ENCODE measurements at regions not wholly inside any gene's neighbourhood (a gene's known extent, or its start where the extent isn't known, plus 50 kb on each side); places are given as distances from the start of the nearest gene placed in this dataset.
"Not testable (repeated sequence)": the region's sequence is repeated elsewhere in the genome, so short reads cannot be mapped to it uniquely, and the experiment has no call there.

- ChIA-PET POLR2A (no interaction called here), CTCF (no interaction called here)
- no peak overlapping the region for H3K4me3 ChIP-seq (ENCODE audit: low read depth, low read length)
- TF ChIP-seq CTCF (IDR thresholded peaks at IDR 0.05; ENCODE audit: insufficient read depth, low read length, missing control alignments) = no peak
- DNase-seq (ENCODE audit: low read depth, low spot score) = no peak
Observed at GRCh38 chr2:78739282-78739681, 286.2 kb upstream of the REG3G start.

DNA sequence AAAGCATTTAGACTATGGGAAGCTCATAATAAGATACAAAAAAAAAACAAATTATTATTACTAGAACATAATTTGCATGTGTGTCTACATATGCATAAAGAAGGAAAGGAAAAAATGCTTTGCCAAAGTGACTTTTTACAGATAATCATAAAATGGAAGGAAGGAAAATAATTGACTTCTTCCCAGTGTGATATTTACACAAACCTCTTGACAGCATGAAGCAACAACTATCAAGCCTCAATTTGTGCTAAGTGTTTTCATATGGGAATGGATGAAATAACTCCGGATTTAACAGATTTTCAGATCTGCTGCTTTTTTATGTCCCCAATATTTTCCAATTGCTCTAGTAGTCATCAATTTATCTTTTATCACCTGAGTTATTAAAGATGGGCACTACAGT lies 275.9 kb upstream of the REG3G start:
- no peak for DNase-seq (ENCODE audit: low read depth, low spot score)
- no peak for TF ChIP-seq CTCF (IDR thresholded peaks at IDR 0.05; ENCODE audit: insufficient read depth, low read length, missing control alignments)
- CTCF ChIA-PET = no interaction called here
- POLR2A ChIA-PET = no interaction called here
- no peak overlapping the region for H3K4me3 ChIP-seq (ENCODE audit: low read depth, low read length)

DNA sequence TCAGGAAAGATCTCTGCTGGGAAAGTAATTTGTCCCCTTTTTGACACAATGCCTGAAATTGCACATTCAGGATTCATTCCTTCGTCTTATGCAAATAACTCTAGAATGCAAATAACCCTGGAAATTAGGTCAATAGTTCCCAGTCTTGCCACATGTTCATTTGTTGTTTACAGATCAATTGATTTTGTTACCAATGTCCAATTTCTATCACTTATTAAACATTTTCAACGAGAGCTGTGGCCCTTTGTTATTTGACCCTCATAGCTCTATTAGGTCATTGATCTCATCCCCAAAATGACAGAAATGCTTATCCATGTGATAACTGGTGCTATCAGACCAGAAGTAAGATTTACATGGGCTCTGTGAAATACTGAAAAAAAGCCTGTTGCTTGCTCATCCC lies 275.3 kb upstream of the REG3G start:
- ChIA-PET CTCF (no interaction called here), POLR2A (no interaction called here)
- TF ChIP-seq CTCF (IDR thresholded peaks at IDR 0.05; ENCODE audit: insufficient read depth, low read length, missing control alignments) = no peak
- DNase-seq (ENCODE audit: low read depth, low spot score) = no peak
- H3K4me3 ChIP-seq (ENCODE audit: low read depth, low read length) = no peak overlapping the region

DNA sequence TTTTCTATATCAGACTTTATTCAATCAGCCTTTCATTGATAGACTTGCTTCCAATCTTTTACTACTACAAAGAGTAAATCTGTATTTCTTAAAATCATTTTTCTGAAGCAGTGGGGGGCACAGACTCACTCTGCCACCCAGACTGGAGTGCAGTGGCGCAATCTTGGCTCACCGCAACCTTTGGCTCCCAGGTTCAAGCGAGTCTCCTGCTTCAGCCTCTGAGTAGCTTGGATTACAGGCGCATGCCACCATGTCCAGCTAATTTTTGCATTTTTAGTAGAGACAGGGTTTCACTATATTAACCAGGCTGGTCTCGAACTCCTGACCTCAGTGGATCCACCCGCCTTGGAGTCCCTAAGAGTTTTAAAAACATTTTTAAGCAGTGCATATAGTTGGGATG lies 270.6 kb upstream of the REG3G start:
- POLR2A ChIA-PET = no interaction called here
- CTCF ChIA-PET = no interaction called here
- H3K4me3 ChIP-seq (ENCODE audit: low read depth, low read length) = no peak overlapping the region
- TF ChIP-seq CTCF (IDR thresholded peaks at IDR 0.05; ENCODE audit: insufficient read depth, low read length, missing control alignments) = no peak
- no peak for DNase-seq (ENCODE audit: low read depth, low spot score)

GRCh38 chr2:78757191-78757590 lies 268.3 kb upstream of the REG3G start:
- no peak for DNase-seq (ENCODE audit: low read depth, low spot score)
- H3K4me3 ChIP-seq (ENCODE audit: low read depth, low read length) = no peak overlapping the region
- POLR2A ChIA-PET = no interaction called here
- CTCF ChIA-PET = no interaction called here
- no peak for TF ChIP-seq CTCF (IDR thresholded peaks at IDR 0.05; ENCODE audit: insufficient read depth, low read length, missing control alignments)

DNA sequence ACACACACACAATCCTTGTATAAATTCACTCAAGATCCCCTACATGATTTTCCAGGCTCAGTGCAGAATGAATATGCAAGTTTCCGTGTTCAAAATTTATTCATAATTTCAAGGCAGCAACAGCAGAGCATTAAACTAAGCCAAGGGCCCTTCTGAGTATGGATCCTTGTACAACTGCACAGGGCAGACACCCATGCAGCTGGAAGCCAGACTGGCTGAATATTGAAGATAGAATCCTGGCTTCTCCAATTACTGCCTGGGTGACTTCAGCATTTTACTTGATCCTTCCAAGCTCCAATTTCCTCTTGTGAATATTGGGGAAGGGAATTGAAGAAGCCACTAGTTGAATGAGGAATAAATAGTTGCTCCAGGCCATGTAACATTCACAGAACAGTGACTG lies 267.9 kb upstream of the REG3G start:
- DNase-seq (ENCODE audit: low read depth, low spot score) = no peak
- TF ChIP-seq CTCF (IDR thresholded peaks at IDR 0.05; ENCODE audit: insufficient read depth, low read length, missing control alignments) = no peak
- H3K4me3 ChIP-seq (ENCODE audit: low read depth, low read length) = no peak overlapping the region
- ChIA-PET POLR2A (no interaction called here), CTCF (no interaction called here)

DNA sequence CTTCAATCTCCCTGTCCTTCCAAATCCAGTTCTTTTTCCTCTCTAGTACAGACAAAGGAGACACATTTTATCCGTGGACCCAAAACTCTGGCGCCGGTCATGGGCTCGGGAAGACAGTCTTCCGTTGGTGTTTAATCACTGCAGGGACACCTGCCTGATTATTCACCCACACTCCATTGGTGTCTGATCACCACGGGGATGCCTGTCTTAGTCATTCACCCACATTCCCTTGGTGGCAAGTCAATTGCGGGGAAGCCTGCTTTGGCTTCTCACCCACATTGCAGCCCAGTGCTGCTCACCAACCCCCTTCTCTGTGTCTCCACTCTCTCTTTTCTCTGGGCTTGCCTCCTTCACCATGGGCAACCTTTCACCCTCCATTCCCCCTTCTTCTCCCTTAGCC lies 266.7 kb upstream of the REG3G start:
- CTCF ChIA-PET; DNase-seq (ENCODE audit: low read depth, low spot score); H3K4me3 ChIP-seq (ENCODE audit: low read depth, low read length); POLR2A ChIA-PET: not testable (repeated sequence)
